DND-41 (cell line): ENCODE measurements at regions not wholly inside any gene's neighbourhood (a gene's known extent, or its start where the extent isn't known, plus 50 kb on each side); places are given as distances from the start of the nearest gene placed in this dataset.

Experiments used
- ATAC-seq: fragments of 200-7000 bp; cut with Tn5 transposase; 3 replicates; pipeline ENCODE4 v1.9.1; 2021; ENCODE audit warnings: low read depth; ENCODE audit not compliant: insufficient read depth
- DNase-seq: peaks from one replicate; pipeline ENCODE4 v3.0.0-alpha.2; 2020
- H2AFZ ChIP-seq: 2 replicates; pipeline ENCODE4 v1.6.0; 2012; ENCODE audit warnings: low read depth, low read length
- H3K27ac ChIP-seq: 2 replicates; pipeline ENCODE4 v1.5.1; 2012; ENCODE audit warnings: low read length, inconsistent platforms
- H3K27me3 ChIP-seq: fragments of 200-600 bp; sonication (generic); 2 replicates; pipeline ENCODE4 v1.6.0; 2012; ENCODE audit warnings: low read length, mild to moderate bottlenecking, inconsistent platforms; ENCODE audit not compliant: insufficient read depth, poor library complexity
- H3K36me3 ChIP-seq: 2 replicates; pipeline ENCODE4 v1.5.1; 2012; ENCODE audit warnings: low read length, inconsistent platforms; ENCODE audit not compliant: insufficient read depth
- H3K4me1 ChIP-seq: 2 replicates; pipeline ENCODE4 v1.5.1; 2012; ENCODE audit warnings: mild to moderate bottlenecking, low read length; ENCODE audit not compliant: insufficient read depth
- H3K4me2 ChIP-seq: 2 replicates; pipeline ENCODE4 v1.6.0; 2012; ENCODE audit warnings: mild to moderate bottlenecking, moderate library complexity, low read length, inconsistent platforms; ENCODE audit not compliant: insufficient read depth
- H3K4me3 ChIP-seq, 2 experiments: fragments of 200-600 bp in 1 of 2; shearing (Covaris generic) in 1 of 2; 2 replicates each; pipeline ENCODE4 v1.5.1; 2012 to 2016; ENCODE audit warnings: inconsistent platforms in 2 of 2, low read length in 2 of 2, mild to moderate bottlenecking in 2 of 2, low read depth in 1 of 2, moderate library complexity in 1 of 2
- H3K79me2 ChIP-seq: 2 replicates; pipeline ENCODE4 v1.6.0; 2012; ENCODE audit warnings: low read length, inconsistent platforms; ENCODE audit not compliant: insufficient read depth
- H3K9ac ChIP-seq: 2 replicates; pipeline ENCODE4 v1.6.0; 2012; ENCODE audit warnings: low read depth, mild to moderate bottlenecking, inconsistent platforms, low read length, moderate library complexity
- H3K9me3 ChIP-seq: 2 replicates; pipeline ENCODE4 v1.5.1; 2012; ENCODE audit warnings: low read length, moderate library complexity, mild to moderate bottlenecking, inconsistent platforms; ENCODE audit not compliant: insufficient read depth, severe bottlenecking
- H4K20me1 ChIP-seq: 2 replicates; pipeline ENCODE4 v1.6.0; 2012; ENCODE audit warnings: low read length; ENCODE audit not compliant: insufficient read depth
- CTCF ChIP-seq: IDR thresholded peaks from 2 replicates; pipeline ENCODE4 v1.5.1; 2012; ENCODE audit warnings: borderline replicate concordance, low read length, moderate library complexity, mild to moderate bottlenecking; ENCODE audit not compliant: poor library complexity, severe bottlenecking; ENCODE audit errors: extremely low read depth
- EZH2 ChIP-seq: IDR thresholded peaks from 3 replicates; pipeline ENCODE4 v1.6.1; 2012; ENCODE audit warnings: borderline replicate concordance, low read depth, mild to moderate bottlenecking, moderate library complexity, low read length, inconsistent platforms; ENCODE audit not compliant: severe bottlenecking

- H3K27me3 ChIP-seq, result peaks cover 5% of the 10 kb centered on the region
- no peak overlapping the region for H3K4me2 ChIP-seq
- no peaks in the 10 kb centered on the region for H3K36me3 ChIP-seq
- H2AFZ ChIP-seq, result no peak overlapping the region
- ATAC-seq (no peak), DNase-seq (no peak)
- TF ChIP-seq EZH2, result no peak
- no peak for TF ChIP-seq CTCF
- peaks cover 57% of the 10 kb centered on the region for H3K4me1 ChIP-seq
- 0 out of 2 replicates have a peak, but pooled peaks cover 6% of the 10 kb centered on the region for H4K20me1 ChIP-seq
- no peaks in the 10 kb centered on the region for H3K79me2 ChIP-seq
- no peak overlapping the region for H3K9ac ChIP-seq
- H3K27ac ChIP-seq, result no peak overlapping the region
- no peaks in the 10 kb centered on the region for H3K9me3 ChIP-seq
- no peak overlapping the region for H3K4me3 ChIP-seq
Measured at GRCh38 chr15:70476441-70476840, 286.9 kb downstream of the UACA start.

DNA sequence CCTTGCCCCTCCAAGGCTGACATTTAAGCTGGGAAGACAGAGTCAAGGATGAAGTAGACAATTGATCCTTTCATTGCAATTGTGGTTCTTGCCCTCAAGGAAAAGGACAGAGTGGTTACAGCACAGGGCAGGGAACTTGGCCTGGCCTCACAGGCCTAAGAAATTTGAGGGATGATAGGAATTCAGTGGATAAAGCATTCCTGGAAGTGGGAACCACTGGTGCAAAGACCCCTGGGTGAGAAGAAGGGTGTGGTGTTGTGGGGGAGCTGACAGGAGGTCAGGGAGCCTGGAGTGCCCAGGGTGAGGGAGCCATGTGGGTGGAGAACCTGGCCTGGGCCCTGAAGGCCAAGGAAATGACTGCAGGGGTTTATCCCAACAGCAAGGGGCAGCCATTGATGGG lies 287.4 kb downstream of the UACA start:
- H3K4me2 ChIP-seq, result no peak overlapping the region
- no peak overlapping the region for H2AFZ ChIP-seq
- ATAC-seq (no peak), DNase-seq (no peak)
- no peak overlapping the region for H3K4me3 ChIP-seq
- peaks cover 52% of the 10 kb centered on the region for H3K4me1 ChIP-seq
- 0 out of 2 replicates have a peak, but pooled peaks cover 6% of the 10 kb centered on the region for H4K20me1 ChIP-seq
- no peaks in the 10 kb centered on the region for H3K79me2 ChIP-seq
- TF ChIP-seq EZH2 (no peak), CTCF (no peak)
- H3K9ac ChIP-seq, result no peak overlapping the region
- H3K9me3 ChIP-seq, result no peaks in the 10 kb centered on the region
- no peaks in the 10 kb centered on the region for H3K36me3 ChIP-seq
- peaks cover 5% of the 10 kb centered on the region for H3K27me3 ChIP-seq
- H3K27ac ChIP-seq, result no peak overlapping the region

- H3K27me3 ChIP-seq, result peaks cover 5% of the 10 kb centered on the region
- H3K36me3 ChIP-seq, result no peaks in the 10 kb centered on the region
- H3K79me2 ChIP-seq, result no peaks in the 10 kb centered on the region
- H3K4me2 ChIP-seq, result no peak overlapping the region
- DNase-seq (no peak), ATAC-seq (no peak)
- 0 out of 2 replicates have a peak, but pooled peaks cover 6% of the 10 kb centered on the region for H4K20me1 ChIP-seq
- H2AFZ ChIP-seq, result no peak overlapping the region
- H3K4me3 ChIP-seq, result no peak overlapping the region
- no peaks in the 10 kb centered on the region for H3K9me3 ChIP-seq
- TF ChIP-seq CTCF (no peak), EZH2 (no peak)
- peaks cover 46% of the 10 kb centered on the region for H3K4me1 ChIP-seq
- no peak overlapping the region for H3K9ac ChIP-seq
- no peak overlapping the region for H3K27ac ChIP-seq
Measured at GRCh38 chr15:70475407-70475781, 288.0 kb downstream of the UACA start.
